AG10803 (cell line): ENCODE measurements at regions not wholly inside any gene's neighbourhood (a gene's known extent, or its start where the extent isn't known, plus 50 kb on each side); places are given as distances from the start of the nearest gene placed in this dataset.

Experiments used
- DNase-seq: peaks from one replicate; pipeline ENCODE4 v3.0.0; 2010; ENCODE audit warnings: low read depth
- H3K4me3 ChIP-seq: 2 replicates; pipeline ENCODE4 v1.5.1; 2011; ENCODE audit warnings: mild to moderate bottlenecking, low read length, control low read depth
- TF ChIP-seq, protein P1 (sequence below): conservative IDR thresholded peaks from 2 replicates; pipeline ENCODE4 v1.5.1; 2011; ENCODE audit warnings: mild to moderate bottlenecking, low read length, control low read depth, inconsistent platforms

DNA sequence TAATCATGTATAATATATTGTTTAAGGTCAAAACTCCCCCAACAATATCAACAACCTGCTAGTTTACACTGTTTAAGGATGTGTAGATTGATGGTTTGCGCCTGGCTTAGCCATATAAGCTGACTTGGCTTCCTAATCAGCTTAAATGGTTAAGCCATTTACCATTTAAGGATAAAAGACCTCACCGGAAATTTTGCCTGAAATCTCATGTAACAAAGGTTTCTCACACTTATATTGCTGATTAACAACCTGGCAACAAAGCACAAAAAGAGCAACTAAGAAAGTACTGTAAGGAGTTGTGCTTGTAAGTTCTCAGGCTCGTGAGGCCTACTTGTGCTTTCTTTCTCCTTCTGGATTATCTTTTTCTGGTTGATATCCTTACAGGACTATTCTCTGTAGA is 485.2 kb downstream of the GABRG1 start:
- no peak for DNase-seq
- H3K4me3 ChIP-seq, result no peak overlapping the region
- TF ChIP-seq, protein P1, sequence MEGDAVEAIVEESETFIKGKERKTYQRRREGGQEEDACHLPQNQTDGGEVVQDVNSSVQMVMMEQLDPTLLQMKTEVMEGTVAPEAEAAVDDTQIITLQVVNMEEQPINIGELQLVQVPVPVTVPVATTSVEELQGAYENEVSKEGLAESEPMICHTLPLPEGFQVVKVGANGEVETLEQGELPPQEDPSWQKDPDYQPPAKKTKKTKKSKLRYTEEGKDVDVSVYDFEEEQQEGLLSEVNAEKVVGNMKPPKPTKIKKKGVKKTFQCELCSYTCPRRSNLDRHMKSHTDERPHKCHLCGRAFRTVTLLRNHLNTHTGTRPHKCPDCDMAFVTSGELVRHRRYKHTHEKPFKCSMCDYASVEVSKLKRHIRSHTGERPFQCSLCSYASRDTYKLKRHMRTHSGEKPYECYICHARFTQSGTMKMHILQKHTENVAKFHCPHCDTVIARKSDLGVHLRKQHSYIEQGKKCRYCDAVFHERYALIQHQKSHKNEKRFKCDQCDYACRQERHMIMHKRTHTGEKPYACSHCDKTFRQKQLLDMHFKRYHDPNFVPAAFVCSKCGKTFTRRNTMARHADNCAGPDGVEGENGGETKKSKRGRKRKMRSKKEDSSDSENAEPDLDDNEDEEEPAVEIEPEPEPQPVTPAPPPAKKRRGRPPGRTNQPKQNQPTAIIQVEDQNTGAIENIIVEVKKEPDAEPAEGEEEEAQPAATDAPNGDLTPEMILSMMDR, result no peak

DNA sequence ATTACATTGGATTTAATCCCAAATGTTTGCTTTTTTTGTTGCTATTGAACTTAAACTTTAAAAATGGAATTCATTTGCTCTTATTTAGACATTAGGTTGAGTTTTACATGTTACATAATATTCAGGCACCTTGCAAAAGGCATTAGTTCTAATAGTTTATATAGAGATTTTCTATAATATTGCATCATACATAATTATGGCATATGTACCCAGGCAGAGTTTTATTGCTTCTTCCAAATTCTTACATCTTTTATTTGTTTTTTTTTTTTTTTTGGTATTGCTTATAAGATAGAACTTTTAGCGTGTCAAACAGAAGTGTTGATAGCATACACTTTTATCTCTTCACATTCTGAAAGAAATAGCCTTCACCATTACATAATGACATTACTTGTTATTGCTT is 487.7 kb downstream of the GABRG1 start:
- no peak overlapping the region for H3K4me3 ChIP-seq
- no peak for DNase-seq
- TF ChIP-seq, protein P1, result no peak

DNA sequence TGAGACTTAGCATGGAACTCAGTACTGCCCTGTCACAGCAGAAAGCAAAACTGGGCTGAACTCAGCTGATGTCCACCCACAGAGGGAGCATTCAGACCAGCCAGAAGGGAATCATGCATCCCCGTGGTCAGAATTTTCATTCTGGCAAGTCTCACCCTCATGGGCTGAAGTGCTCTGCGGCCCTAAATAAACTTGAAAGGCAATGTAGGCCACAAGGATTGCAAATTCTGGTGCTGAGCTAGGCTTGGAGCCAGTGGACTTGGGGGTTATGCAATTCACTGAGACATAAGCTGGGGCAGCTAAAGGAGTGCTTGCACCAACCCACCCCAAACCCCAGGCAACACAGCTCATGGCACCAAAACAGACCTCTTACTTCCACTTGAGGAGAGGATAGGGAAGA is 494.1 kb downstream of the GABRG1 start:
- no peak overlapping the region for H3K4me3 ChIP-seq
- DNase-seq, result no peak
- TF ChIP-seq, protein P1, result no peak

DNA sequence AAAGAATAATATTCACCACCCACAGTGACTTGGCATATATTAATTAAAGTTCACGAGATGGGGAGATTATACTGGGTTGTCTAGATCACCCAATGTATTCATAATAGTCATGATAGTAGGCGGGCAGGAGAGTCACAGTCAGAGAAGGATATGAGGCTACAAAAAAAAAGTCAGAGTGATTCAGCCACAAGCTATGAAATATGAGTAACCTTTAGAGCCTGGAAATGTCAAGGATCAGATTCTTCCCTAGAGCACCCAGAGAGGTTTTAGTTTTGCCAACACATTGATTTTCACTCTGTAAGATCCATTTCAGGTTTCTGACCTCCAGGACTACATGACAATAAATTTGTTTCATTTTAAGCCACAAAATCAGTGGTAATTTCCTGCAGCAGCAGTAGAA is 501.9 kb downstream of the GABRG1 start:
- H3K4me3 ChIP-seq, result no peak overlapping the region
- TF ChIP-seq, protein P1, result no peak
- DNase-seq, result peak; percentile 1

DNA sequence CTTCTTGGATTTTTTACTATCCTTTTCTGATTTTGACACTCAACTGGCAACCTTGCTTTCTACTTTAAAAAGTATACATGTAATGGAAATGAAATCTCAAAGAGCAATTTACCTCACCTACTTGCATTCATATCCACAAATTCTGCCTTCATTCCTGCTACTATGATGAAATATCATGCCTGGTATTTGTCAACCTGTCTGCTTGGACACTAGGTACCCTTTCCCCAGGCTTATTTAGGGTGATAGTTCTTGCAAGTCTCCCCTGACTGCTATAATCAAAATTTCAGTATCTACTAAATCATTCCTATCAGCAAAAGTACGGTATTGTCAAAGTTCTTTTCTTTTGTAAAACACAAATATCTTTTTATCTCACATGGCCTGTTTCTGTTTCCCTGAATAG is 503.0 kb downstream of the GABRG1 start:
- no peak for DNase-seq
- H3K4me3 ChIP-seq, result no peak overlapping the region
- TF ChIP-seq, protein P1, result no peak

DNA sequence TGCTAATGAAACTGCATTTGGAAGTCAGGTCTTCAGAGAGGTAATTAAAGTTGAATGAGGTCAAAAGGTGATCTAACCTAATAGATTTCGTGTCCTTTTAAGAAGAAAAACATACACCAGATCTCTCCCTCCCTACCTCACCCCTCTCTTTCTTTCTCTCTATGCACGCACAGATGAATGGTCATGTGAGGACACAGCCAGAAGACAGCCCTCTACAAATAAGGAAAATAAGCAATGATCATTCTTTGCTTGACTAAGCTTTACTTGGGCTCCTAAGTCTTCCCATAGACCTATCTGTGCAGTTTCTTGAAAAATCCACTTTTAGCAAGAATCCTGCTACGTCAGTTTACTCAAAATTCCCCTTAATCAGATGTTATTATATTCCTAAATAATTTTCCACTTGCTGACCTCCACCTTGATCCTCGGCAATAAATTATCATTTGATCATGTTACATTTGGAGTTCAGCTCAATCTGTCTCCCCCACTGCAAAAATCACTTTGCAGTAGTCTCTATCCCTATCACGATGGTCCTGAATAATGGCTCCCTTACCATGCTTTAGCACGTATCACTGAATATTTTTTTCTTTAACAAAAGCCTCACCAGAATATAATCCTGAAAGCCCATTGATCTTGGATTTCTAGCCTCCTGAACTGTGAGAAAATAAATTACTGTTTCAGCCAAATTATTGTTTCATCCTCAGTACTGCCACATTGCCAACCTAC is 527.3 kb downstream of the GABRG1 start:
- no peak for DNase-seq
- TF ChIP-seq, protein P1, result no peak
- no peak overlapping the region for H3K4me3 ChIP-seq

DNA sequence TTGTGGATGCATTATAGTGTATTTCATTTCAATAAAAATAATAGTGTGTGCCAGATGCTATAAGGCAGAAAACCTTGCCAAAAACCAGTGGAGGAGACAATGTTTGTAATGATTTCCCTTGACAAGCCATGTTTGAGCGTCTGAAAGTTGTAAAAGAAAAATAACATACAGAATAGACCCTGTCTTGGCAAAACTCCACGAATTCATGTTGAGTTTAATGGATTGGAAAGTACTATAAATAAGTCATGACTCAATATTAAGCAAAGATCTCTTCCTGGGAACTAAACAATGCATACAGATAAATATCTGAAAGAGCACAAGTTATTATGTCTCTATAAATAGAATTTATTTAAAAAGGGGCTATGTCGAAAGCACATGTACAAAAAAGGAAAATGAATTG is 543.5 kb downstream of the GABRG1 start:
- no peak overlapping the region for H3K4me3 ChIP-seq
- TF ChIP-seq, protein P1, result no peak
- no peak for DNase-seq
